ENCODE measurements at regions not wholly inside any gene's neighbourhood (a gene's known extent, or its start where the extent isn't known, plus 50 kb on each side); places are given as distances from the start of the nearest gene placed in this dataset.
"Not testable (repeated sequence)": the region's sequence is repeated elsewhere in the genome, so short reads cannot be mapped to it uniquely, and the experiment has no call there.

DNA sequence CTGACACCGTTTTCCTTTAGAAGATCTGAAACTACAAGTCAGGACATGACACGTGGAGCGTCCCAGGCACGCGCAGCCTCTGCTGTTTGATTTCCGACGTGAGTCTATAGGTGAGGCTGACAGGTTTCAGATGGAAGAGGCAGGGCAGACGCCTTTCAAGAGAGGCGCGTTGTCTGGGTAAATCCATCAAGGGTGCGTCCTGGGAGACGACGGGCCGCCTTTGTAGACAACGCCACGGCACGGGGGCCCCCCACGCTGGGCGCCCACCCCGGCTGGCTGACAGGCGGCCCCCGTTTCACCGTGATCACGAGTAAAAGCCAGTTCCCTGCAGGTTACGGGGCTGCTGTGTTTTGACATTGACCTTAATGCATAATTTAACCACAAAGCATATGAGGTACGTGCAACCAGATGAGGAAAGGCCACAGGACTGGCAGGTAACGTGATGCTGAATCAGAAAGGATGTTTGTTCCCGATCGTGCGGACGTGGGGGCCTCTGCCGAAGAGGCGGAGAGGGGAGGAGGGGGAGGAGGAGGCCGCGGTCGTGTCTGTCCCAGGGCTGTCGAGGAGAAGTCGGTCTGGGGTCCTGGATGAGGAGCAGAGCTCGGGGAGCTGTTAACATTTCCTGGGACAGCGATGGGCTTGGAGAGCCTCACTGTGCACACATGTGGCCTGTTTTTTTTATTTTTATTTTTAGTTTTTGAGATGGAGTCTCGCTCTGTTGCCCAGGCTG lies 51.1 kb upstream of the PPP2R3B start:
- Histone ChIP-seq H3K36me3 (ENCODE audit: control insufficient read depth in 1 of 2, insufficient read depth in 2 of 2, low read length in 2 of 2) (no peaks in the 10 kb centered on the region), H3K27me3 (ENCODE audit: control insufficient read depth in 1 of 2, insufficient read depth in 2 of 2, low read length in 2 of 2) (no peaks in the 10 kb centered on the region), H3K4me3 (ENCODE audit: low read depth in 1 of 2, low read length in 2 of 2) (no peak overlapping the region), H3K9me3 (ENCODE audit: control insufficient read depth in 1 of 2, low read length in 2 of 2) (peaks cover 0 to 9% of the 10 kb centered on the region in 2 donors), H3K9ac (ENCODE audit: low read depth in 1 of 2, low read length in 2 of 2) (no peak overlapping the region), H3K4me1 (ENCODE audit: control insufficient read depth in 1 of 2, insufficient read depth in 2 of 2, low read length in 2 of 2) (no peaks in the 10 kb centered on the region), H3K27ac (ENCODE audit: low read depth, low read length) (no peak overlapping the region)

DNA sequence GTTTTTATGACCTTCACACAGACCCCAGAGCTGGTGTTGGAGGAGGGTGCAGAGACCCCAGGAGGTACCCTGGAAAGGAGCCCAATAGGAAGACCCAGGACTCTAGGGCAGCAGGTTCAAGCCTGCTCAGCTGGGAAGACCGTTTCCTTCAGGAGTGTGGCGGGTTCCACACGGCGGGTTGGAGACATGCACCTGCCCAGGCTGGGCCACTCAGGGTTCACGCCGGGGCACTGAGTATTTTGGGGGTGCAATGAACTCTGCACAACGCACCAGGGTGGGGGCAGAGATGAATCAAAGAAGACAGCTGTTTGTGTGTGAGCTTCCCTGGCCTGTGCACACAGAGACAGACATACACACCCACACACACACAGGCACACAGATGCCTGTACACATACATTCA lies 52.5 kb upstream of the PPP2R3B start:
- Histone ChIP-seq H3K4me1 (ENCODE audit: control insufficient read depth in 1 of 2, insufficient read depth in 2 of 2, low read length in 2 of 2) (no peaks in the 10 kb centered on the region), H3K9me3 (ENCODE audit: control insufficient read depth in 1 of 2, low read length in 2 of 2) (peaks cover 0 to 9% of the 10 kb centered on the region in 2 donors), H3K27ac (ENCODE audit: low read depth, low read length) (no peak overlapping the region), H3K27me3 (ENCODE audit: control insufficient read depth in 1 of 2, insufficient read depth in 2 of 2, low read length in 2 of 2) (no peaks in the 10 kb centered on the region), H3K9ac (ENCODE audit: low read depth in 1 of 2, low read length in 2 of 2) (no peak overlapping the region), H3K4me3 (ENCODE audit: low read depth in 1 of 2, low read length in 2 of 2) (no peak overlapping the region), H3K36me3 (ENCODE audit: control insufficient read depth in 1 of 2, insufficient read depth in 2 of 2, low read length in 2 of 2) (no peaks in the 10 kb centered on the region)

DNA sequence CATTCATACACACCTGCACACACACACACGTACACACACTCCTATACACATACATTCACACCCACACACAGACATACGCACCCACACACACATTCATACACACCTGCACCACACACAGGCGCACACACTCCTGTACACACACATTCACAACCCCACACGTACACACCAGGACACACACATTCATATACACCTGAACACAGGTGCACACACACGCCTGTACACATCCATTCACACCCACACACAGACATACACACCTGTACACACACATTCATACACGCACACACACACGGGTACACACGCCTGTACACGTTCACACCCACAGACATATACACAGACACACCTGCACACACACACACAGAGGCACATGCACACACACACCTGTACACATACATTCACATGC lies 53.0 kb upstream of the PPP2R3B start:
- peaks cover 0 to 9% of the 10 kb centered on the region in 2 donors for H3K9me3 ChIP-seq (ENCODE audit: control insufficient read depth in 1 of 2, low read length in 2 of 2)
- H3K27me3 ChIP-seq (ENCODE audit: control insufficient read depth in 1 of 2, insufficient read depth in 2 of 2, low read length in 2 of 2): no peaks in the 10 kb centered on the region

DNA sequence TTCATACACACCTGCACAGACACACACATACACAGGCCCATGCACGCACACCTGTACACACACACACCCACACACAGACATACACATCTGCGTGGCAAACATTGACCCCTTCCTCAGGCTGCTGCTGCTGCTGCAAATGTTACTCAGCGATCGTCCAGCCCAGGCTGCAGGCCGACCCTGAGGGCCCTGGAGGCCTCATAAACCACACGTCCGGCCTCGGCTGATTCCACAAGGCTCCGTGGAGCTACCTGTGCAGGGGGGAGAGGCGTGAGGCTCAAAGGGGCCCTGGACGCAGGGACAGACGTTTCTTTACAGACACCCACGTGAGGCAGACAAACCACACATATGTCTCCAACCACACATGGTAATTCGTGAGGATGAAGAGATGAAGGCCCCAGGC lies 53.9 kb upstream of the PPP2R3B start:
- Histone ChIP-seq H3K9me3 (ENCODE audit: control insufficient read depth in 1 of 2, low read length in 2 of 2) (peaks cover 0 to 9% of the 10 kb centered on the region in 2 donors), H3K9ac (ENCODE audit: low read depth in 1 of 2, low read length in 2 of 2) (no peak overlapping the region), H3K4me1 (ENCODE audit: control insufficient read depth in 1 of 2, insufficient read depth in 2 of 2, low read length in 2 of 2) (no peaks in the 10 kb centered on the region), H3K27ac (ENCODE audit: low read depth, low read length) (no peak overlapping the region), H3K27me3 (ENCODE audit: control insufficient read depth in 1 of 2, insufficient read depth in 2 of 2, low read length in 2 of 2) (no peaks in the 10 kb centered on the region), H3K4me3 (ENCODE audit: low read depth in 1 of 2, low read length in 2 of 2) (no peak overlapping the region), H3K36me3 (ENCODE audit: control insufficient read depth in 1 of 2, insufficient read depth in 2 of 2, low read length in 2 of 2) (no peaks in the 10 kb centered on the region)

More for the DNA sequence above, 53.0 kb upstream of the PPP2R3B start:
- Histone ChIP-seq H3K9ac (ENCODE audit: low read depth in 1 of 2, low read length in 2 of 2) (no peak overlapping the region), H3K4me1 (ENCODE audit: control insufficient read depth in 1 of 2, insufficient read depth in 2 of 2, low read length in 2 of 2) (no peaks in the 10 kb centered on the region), H3K4me3 (ENCODE audit: low read depth in 1 of 2, low read length in 2 of 2) (no peak overlapping the region), H3K27ac (ENCODE audit: low read depth, low read length) (no peak overlapping the region), H3K36me3 (ENCODE audit: control insufficient read depth in 1 of 2, insufficient read depth in 2 of 2, low read length in 2 of 2) (no peaks in the 10 kb centered on the region)

- H3K27me3 ChIP-seq (ENCODE audit: control insufficient read depth in 1 of 2, insufficient read depth in 2 of 2, low read length in 2 of 2): no peaks in the 10 kb centered on the region
- no peak overlapping the region for H3K27ac ChIP-seq (ENCODE audit: low read depth, low read length)
- no peak overlapping the region for H3K4me3 ChIP-seq (ENCODE audit: low read depth in 1 of 2, low read length in 2 of 2)
- H3K4me1 ChIP-seq (ENCODE audit: control insufficient read depth in 1 of 2, insufficient read depth in 2 of 2, low read length in 2 of 2): no peaks in the 10 kb centered on the region
- H3K9ac ChIP-seq (ENCODE audit: low read depth in 1 of 2, low read length in 2 of 2): no peak overlapping the region
- peaks cover 0 to 9% of the 10 kb centered on the region in 2 donors for H3K9me3 ChIP-seq (ENCODE audit: control insufficient read depth in 1 of 2, low read length in 2 of 2)
- no peaks in the 10 kb centered on the region for H3K36me3 ChIP-seq (ENCODE audit: control insufficient read depth in 1 of 2, insufficient read depth in 2 of 2, low read length in 2 of 2)
These were observed 57.0 kb upstream of the PPP2R3B start for GRCh38 chrX:443536-444210.

- no peaks in the 10 kb centered on the region for H3K36me3 ChIP-seq (ENCODE audit: control insufficient read depth in 1 of 2, insufficient read depth in 2 of 2, low read length in 2 of 2)
- peaks cover 0 to 9% of the 10 kb centered on the region in 2 donors for H3K9me3 ChIP-seq (ENCODE audit: control insufficient read depth in 1 of 2, low read length in 2 of 2)
- no peak overlapping the region for H3K4me3 ChIP-seq (ENCODE audit: low read depth in 1 of 2, low read length in 2 of 2)
- no peak overlapping the region for H3K27ac ChIP-seq (ENCODE audit: low read depth, low read length)
- no peaks in the 10 kb centered on the region for H3K4me1 ChIP-seq (ENCODE audit: control insufficient read depth in 1 of 2, insufficient read depth in 2 of 2, low read length in 2 of 2)
- no peak overlapping the region for H3K9ac ChIP-seq (ENCODE audit: low read depth in 1 of 2, low read length in 2 of 2)
- no peaks in the 10 kb centered on the region for H3K27me3 ChIP-seq (ENCODE audit: control insufficient read depth in 1 of 2, insufficient read depth in 2 of 2, low read length in 2 of 2)
These were observed 57.6 kb upstream of the PPP2R3B start for GRCh38 chrX:444305-444704.

GRCh38 chrX:445727-446126 lies 59.0 kb upstream of the PPP2R3B start:
- no peaks in the 10 kb centered on the region for H3K27me3 ChIP-seq (ENCODE audit: control insufficient read depth in 1 of 2, insufficient read depth in 2 of 2, low read length in 2 of 2)
- H3K27ac ChIP-seq (ENCODE audit: low read depth, low read length): no peak overlapping the region
- H3K4me1 ChIP-seq (ENCODE audit: control insufficient read depth in 1 of 2, insufficient read depth in 2 of 2, low read length in 2 of 2): no peaks in the 10 kb centered on the region
- H3K4me3 ChIP-seq (ENCODE audit: low read depth in 1 of 2, low read length in 2 of 2): no peak overlapping the region
- H3K9ac ChIP-seq (ENCODE audit: low read depth in 1 of 2, low read length in 2 of 2): no peak overlapping the region
- no peaks in the 10 kb centered on the region for H3K36me3 ChIP-seq (ENCODE audit: control insufficient read depth in 1 of 2, insufficient read depth in 2 of 2, low read length in 2 of 2)
- H3K9me3 ChIP-seq (ENCODE audit: control insufficient read depth in 1 of 2, low read length in 2 of 2): no peaks in the 10 kb centered on the region

DNA sequence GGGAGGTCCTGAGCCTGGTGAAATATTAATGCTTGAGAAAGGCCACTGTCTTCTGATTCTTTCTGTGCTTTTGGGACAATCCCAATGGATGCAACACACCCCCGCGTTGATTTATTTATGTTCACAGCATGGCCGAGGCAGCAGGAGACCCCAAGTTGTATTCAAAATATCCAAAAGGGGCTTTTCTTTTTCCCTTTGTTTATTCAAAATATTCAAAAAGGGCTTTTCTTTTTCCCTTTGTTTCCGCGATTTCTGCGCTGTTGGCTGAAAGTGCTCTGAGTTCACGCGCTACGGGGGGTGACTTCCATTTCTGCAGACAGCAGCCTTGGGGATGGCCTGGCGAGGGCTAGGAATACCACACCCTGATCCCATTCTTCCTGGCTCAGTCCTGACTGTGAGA lies 59.5 kb upstream of the PPP2R3B start:
- Histone ChIP-seq H3K9me3 (ENCODE audit: control insufficient read depth in 1 of 2, low read length in 2 of 2) (no peaks in the 10 kb centered on the region), H3K9ac (ENCODE audit: low read depth in 1 of 2, low read length in 2 of 2) (no peak overlapping the region), H3K27ac (ENCODE audit: low read depth, low read length) (no peak overlapping the region), H3K36me3 (ENCODE audit: control insufficient read depth in 1 of 2, insufficient read depth in 2 of 2, low read length in 2 of 2) (no peaks in the 10 kb centered on the region), H3K4me1 (ENCODE audit: control insufficient read depth in 1 of 2, insufficient read depth in 2 of 2, low read length in 2 of 2) (no peaks in the 10 kb centered on the region), H3K4me3 (ENCODE audit: low read depth in 1 of 2, low read length in 2 of 2) (no peak overlapping the region), H3K27me3 (ENCODE audit: control insufficient read depth in 1 of 2, insufficient read depth in 2 of 2, low read length in 2 of 2) (no peaks in the 10 kb centered on the region)

DNA sequence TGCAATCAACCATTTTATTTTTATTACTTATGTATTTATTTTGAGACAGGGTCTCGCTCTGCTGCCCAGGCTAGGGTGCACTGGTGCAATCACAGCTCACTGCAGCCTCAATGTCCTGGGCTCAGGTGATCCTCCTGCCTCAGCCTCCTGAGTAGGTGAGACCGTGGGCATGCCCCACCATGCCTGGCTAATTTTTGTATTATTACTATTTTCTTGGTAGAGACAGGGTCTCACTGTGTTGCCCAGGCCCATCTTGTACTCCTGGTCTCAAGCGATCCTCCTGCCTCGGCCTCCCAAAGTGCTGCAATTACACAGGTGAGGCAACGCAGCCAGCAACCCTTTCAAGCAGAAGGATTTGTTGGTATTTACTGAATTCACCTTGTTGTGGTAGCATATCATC lies 60.3 kb upstream of the PPP2R3B start:
- Histone ChIP-seq H3K27ac (ENCODE audit: low read depth, low read length) (no peak overlapping the region), H3K4me1 (ENCODE audit: control insufficient read depth in 1 of 2, insufficient read depth in 2 of 2, low read length in 2 of 2) (no peaks in the 10 kb centered on the region), H3K4me3 (ENCODE audit: low read depth in 1 of 2, low read length in 2 of 2) (no peak overlapping the region), H3K36me3 (ENCODE audit: control insufficient read depth in 1 of 2, insufficient read depth in 2 of 2, low read length in 2 of 2) (no peaks in the 10 kb centered on the region), H3K27me3 (ENCODE audit: control insufficient read depth in 1 of 2, insufficient read depth in 2 of 2, low read length in 2 of 2) (no peaks in the 10 kb centered on the region), H3K9me3 (ENCODE audit: control insufficient read depth in 1 of 2, low read length in 2 of 2) (no peaks in the 10 kb centered on the region), H3K9ac (ENCODE audit: low read depth in 1 of 2, low read length in 2 of 2) (no peak overlapping the region)

DNA sequence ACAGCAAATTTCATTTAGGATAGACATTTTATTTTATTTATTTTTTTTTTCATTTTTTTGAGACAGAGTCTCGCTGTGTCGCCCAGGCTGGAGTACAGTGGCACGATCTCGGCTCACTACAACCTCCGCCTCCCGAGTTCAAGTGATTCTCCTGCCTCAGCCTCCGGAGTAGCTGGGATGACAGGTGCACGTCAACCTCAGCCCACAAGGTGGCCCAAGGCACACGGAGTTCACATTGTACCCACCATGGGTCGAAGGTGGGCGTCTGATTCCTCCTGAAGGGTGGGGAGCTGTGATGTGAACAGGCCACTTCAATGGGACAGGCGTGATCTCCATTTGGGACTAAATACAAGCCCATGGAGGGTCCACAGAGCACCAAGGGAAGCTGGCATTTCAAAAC lies 65.0 kb upstream of the PPP2R3B start:
- not testable (repeated sequence) for H3K9ac ChIP-seq (ENCODE audit: low read depth in 1 of 2, low read length in 2 of 2); H3K27me3 ChIP-seq (ENCODE audit: control insufficient read depth in 1 of 2, insufficient read depth in 2 of 2, low read length in 2 of 2); H3K4me1 ChIP-seq (ENCODE audit: control insufficient read depth in 1 of 2, insufficient read depth in 2 of 2, low read length in 2 of 2)

More for the DNA sequence above, 65.0 kb upstream of the PPP2R3B start:
- not testable (repeated sequence) for H3K9me3 ChIP-seq (ENCODE audit: control insufficient read depth in 1 of 2, low read length in 2 of 2); H3K27ac ChIP-seq (ENCODE audit: low read depth, low read length); H3K36me3 ChIP-seq (ENCODE audit: control insufficient read depth in 1 of 2, insufficient read depth in 2 of 2, low read length in 2 of 2); H3K4me3 ChIP-seq (ENCODE audit: low read depth in 1 of 2, low read length in 2 of 2)
